ENCODE measurements at regions not wholly inside any gene's neighbourhood (a gene's known extent, or its start where the extent isn't known, plus 50 kb on each side); places are given as distances from the start of the nearest gene placed in this dataset.

DNA sequence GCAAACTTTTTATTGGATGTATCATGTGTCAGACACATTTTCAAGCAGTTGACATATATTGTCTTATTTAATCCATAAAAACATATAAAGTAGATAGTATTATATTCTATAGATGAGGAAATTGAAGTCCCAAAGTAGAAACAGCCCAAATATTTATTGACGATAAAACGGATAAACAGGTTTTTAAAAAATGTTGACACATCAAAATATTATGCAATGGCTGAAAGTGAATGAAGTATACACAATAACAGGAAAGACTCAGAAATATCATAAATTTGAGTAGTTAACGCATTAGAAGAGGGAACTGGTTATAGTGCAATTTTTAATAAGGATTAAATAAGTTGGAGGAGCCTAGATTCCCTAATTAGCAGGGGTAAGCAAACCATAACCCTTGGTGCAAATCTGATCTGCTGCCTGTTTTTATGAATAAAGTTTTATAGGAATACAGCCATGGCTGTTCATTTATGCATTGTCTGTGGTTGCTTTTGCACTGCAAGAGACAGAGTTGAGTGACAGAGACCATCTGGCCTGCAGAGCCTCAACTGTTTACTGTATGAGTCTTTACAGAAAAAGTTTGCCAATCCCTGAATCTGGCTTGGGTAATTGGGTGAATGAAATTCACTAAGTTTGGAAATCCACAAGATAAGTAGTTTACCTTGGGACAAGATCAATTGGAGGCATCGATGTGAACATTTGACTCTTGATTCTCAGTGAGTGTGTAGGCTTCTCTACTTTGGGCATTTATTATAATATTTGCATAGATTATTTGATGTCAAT is 50.6 kb upstream of the EXOC2 start:
- intact Hi-C loops (cut with micrococcal nuclease) = no loop called here

Measured in T-helper 2 cell treated with Interferon-gamma antibody and Interleukin-4, amounts not matched to agents 100 ng/mL and 5 ng/mL, for 36 hours (primary cell).